ENCODE measurements at regions not wholly inside any gene's neighbourhood (a gene's known extent, or its start where the extent isn't known, plus 50 kb on each side); places are given as distances from the start of the nearest gene placed in this dataset.

- Histone ChIP-seq H4K91ac (ENCODE audit: low read depth, low read length, poor library complexity) (no peak overlapping the region), H3K4me3 (ENCODE audit: low read length in 2 of 2) (no peak overlapping the region), H3K14ac (ENCODE audit: low read length) (peak overlapping the region; percentile 71), H3K79me1 (ENCODE audit: low read depth, low read length) (no peaks in the 10 kb centered on the region), H3K4me2 (ENCODE audit: insufficient read depth, low read length, poor library complexity, severe bottlenecking) (no peak overlapping the region), H3K9me3 (replicated peaks in 1 of 2; ENCODE audit: control insufficient read depth in 2 of 2, insufficient read depth in 1 of 2, low read depth in 1 of 2, low read length in 2 of 2) (peaks cover 0 to 2% of the 10 kb centered on the region in 2 donors), H2AFZ (ENCODE audit: low read length) (peak overlapping the region; percentile 14), H2BK12ac (ENCODE audit: low read length) (peak overlapping the region; percentile 41), H4K8ac (ENCODE audit: low read depth, low read length) (no peak overlapping the region), H3K18ac (ENCODE audit: low read length) (peak overlapping the region; percentile 83), H3K4ac (ENCODE audit: low read length) (peak overlapping the region; percentile 76), H2BK5ac (ENCODE audit: low read length) (peak overlapping the region; percentile 75), H3K23ac (ENCODE audit: low read depth, low read length, poor library complexity) (peak overlapping the region; percentile 43), H3K27ac (replicated peaks; ENCODE audit: low read length) (no peak overlapping the region), H3K4me1 (ENCODE audit: control insufficient read depth in 2 of 2, insufficient read depth in 1 of 2, low read depth in 1 of 2, low read length in 2 of 2) (peaks cover 5 to 16% of the 10 kb centered on the region in 2 donors), H3K36me3 (replicated peaks in 1 of 2; ENCODE audit: control insufficient read depth in 2 of 2, insufficient read depth in 2 of 2, low read length in 2 of 2) (no peaks in the 10 kb centered on the region), H2AK5ac (ENCODE audit: low read depth, low read length) (no peak overlapping the region), H2BK120ac (ENCODE audit: low read depth, low read length) (peak overlapping the region; percentile 87), H2BK15ac (ENCODE audit: low read length) (peak overlapping the region; percentile 49), H3K9ac (ENCODE audit: low read depth, low read length, poor library complexity) (peak overlapping the region; percentile 44), H3K27me3 (ENCODE audit: control insufficient read depth in 3 of 3, insufficient read depth in 3 of 3, low read depth in 1 of 3, low read length in 3 of 3) (no peaks in the 10 kb centered on the region)
- WGBS, 2 donors (ENCODE audit: extremely low coverage in 2 of 2, insufficient read length in 2 of 2, insufficient replicate concordance in 1 of 2): no CpG with 5 or more reads among the region's 8 CpGs
- no peak for DNase-seq (ENCODE audit: low spot score)
Measured at GRCh38 chr5:103434057-103434456, 128.5 kb downstream of the NUDT12 start.

DNA sequence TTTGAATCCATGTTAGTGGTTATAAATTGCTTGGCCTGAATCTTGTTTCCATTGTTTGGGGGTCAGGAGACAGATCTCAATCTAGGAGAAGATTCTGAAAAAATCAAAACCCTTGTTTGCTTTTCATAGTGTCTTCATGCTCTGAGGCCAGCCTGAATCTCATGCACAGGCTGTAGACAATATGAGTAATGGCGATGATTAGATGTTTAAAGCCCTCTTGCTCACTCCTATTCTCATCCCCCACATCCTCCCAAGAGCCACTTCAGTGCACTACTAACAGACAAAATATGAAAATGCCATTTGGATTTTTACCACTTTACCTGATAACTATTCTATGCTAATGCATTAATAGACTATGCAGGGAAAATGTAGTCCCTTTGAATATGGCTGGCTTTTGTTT lies 129.4 kb downstream of the NUDT12 start:
- DNase-seq (ENCODE audit: low spot score): no peak
- H3K18ac ChIP-seq (ENCODE audit: low read length): no peak overlapping the region
- no peak overlapping the region for H4K91ac ChIP-seq (ENCODE audit: low read depth, low read length, poor library complexity)
- H3K27ac ChIP-seq (replicated peaks; ENCODE audit: low read length): no peak overlapping the region
- no peaks in the 10 kb centered on the region for H3K9me3 ChIP-seq (replicated peaks in 1 of 2; ENCODE audit: control insufficient read depth in 2 of 2, insufficient read depth in 1 of 2, low read depth in 1 of 2, low read length in 2 of 2)
- no peak overlapping the region for H2BK15ac ChIP-seq (ENCODE audit: low read length)
- no CpG with 5 or more reads among the region's 1 CpG for WGBS, 2 donors (ENCODE audit: extremely low coverage in 2 of 2, insufficient read length in 2 of 2, insufficient replicate concordance in 1 of 2)
- no peak overlapping the region for H2BK120ac ChIP-seq (ENCODE audit: low read depth, low read length)
- H3K4ac ChIP-seq (ENCODE audit: low read length): no peak overlapping the region
- H2BK5ac ChIP-seq (ENCODE audit: low read length): no peak overlapping the region
- no peaks in the 10 kb centered on the region for H3K79me1 ChIP-seq (ENCODE audit: low read depth, low read length)
- H3K9ac ChIP-seq (ENCODE audit: low read depth, low read length, poor library complexity): no peak overlapping the region
- no peak overlapping the region for H3K4me3 ChIP-seq (ENCODE audit: low read length in 2 of 2)
- H2AFZ ChIP-seq (ENCODE audit: low read length): peak overlapping the region; percentile 6
- no peak overlapping the region for H3K23ac ChIP-seq (ENCODE audit: low read depth, low read length, poor library complexity)
- peaks cover 5 to 16% of the 10 kb centered on the region in 2 donors for H3K4me1 ChIP-seq (ENCODE audit: control insufficient read depth in 2 of 2, insufficient read depth in 1 of 2, low read depth in 1 of 2, low read length in 2 of 2)
- H4K8ac ChIP-seq (ENCODE audit: low read depth, low read length): no peak overlapping the region
- no peak overlapping the region for H3K14ac ChIP-seq (ENCODE audit: low read length)
- no peak overlapping the region for H2BK12ac ChIP-seq (ENCODE audit: low read length)
- H3K27me3 ChIP-seq (ENCODE audit: control insufficient read depth in 3 of 3, insufficient read depth in 3 of 3, low read depth in 1 of 3, low read length in 3 of 3): no peaks in the 10 kb centered on the region
- no peak overlapping the region for H2AK5ac ChIP-seq (ENCODE audit: low read depth, low read length)
- H3K36me3 ChIP-seq (replicated peaks in 1 of 2; ENCODE audit: control insufficient read depth in 2 of 2, insufficient read depth in 2 of 2, low read length in 2 of 2): no peaks in the 10 kb centered on the region
- no peak overlapping the region for H3K4me2 ChIP-seq (ENCODE audit: insufficient read depth, low read length, poor library complexity, severe bottlenecking)

GRCh38 chr5:103428923-103429322 lies 133.7 kb downstream of the NUDT12 start:
- no peaks in the 10 kb centered on the region for H3K79me1 ChIP-seq (ENCODE audit: low read depth, low read length)
- no peak overlapping the region for H3K23ac ChIP-seq (ENCODE audit: low read depth, low read length, poor library complexity)
- H3K36me3 ChIP-seq (replicated peaks in 1 of 2; ENCODE audit: control insufficient read depth in 2 of 2, insufficient read depth in 2 of 2, low read length in 2 of 2): no peaks in the 10 kb centered on the region
- no peak overlapping the region for H3K14ac ChIP-seq (ENCODE audit: low read length)
- no peak overlapping the region for H2BK5ac ChIP-seq (ENCODE audit: low read length)
- no peak overlapping the region for H3K27ac ChIP-seq (replicated peaks; ENCODE audit: low read length)
- H2BK15ac ChIP-seq (ENCODE audit: low read length): no peak overlapping the region
- no CpG with 5 or more reads among the region's 2 CpGs for WGBS, 2 donors (ENCODE audit: extremely low coverage in 2 of 2, insufficient read length in 2 of 2, insufficient replicate concordance in 1 of 2)
- H2AK5ac ChIP-seq (ENCODE audit: low read depth, low read length): no peak overlapping the region
- H3K4ac ChIP-seq (ENCODE audit: low read length): no peak overlapping the region
- no peak overlapping the region for H4K8ac ChIP-seq (ENCODE audit: low read depth, low read length)
- H3K4me1 ChIP-seq (ENCODE audit: control insufficient read depth in 2 of 2, insufficient read depth in 1 of 2, low read depth in 1 of 2, low read length in 2 of 2): peaks cover 0 to 2% of the 10 kb centered on the region in 2 donors
- no peak overlapping the region for H3K18ac ChIP-seq (ENCODE audit: low read length)
- no peaks in the 10 kb centered on the region for H3K9me3 ChIP-seq (replicated peaks in 1 of 2; ENCODE audit: control insufficient read depth in 2 of 2, insufficient read depth in 1 of 2, low read depth in 1 of 2, low read length in 2 of 2)
- no peaks in the 10 kb centered on the region for H3K27me3 ChIP-seq (ENCODE audit: control insufficient read depth in 3 of 3, insufficient read depth in 3 of 3, low read depth in 1 of 3, low read length in 3 of 3)
- H3K4me2 ChIP-seq (ENCODE audit: insufficient read depth, low read length, poor library complexity, severe bottlenecking): no peak overlapping the region
- H3K9ac ChIP-seq (ENCODE audit: low read depth, low read length, poor library complexity): no peak overlapping the region
- DNase-seq (ENCODE audit: low spot score): no peak
- peak overlapping the region; percentile 67 for H2AFZ ChIP-seq (ENCODE audit: low read length)
- no peak overlapping the region for H2BK120ac ChIP-seq (ENCODE audit: low read depth, low read length)
- H4K91ac ChIP-seq (ENCODE audit: low read depth, low read length, poor library complexity): no peak overlapping the region
- no peak overlapping the region for H2BK12ac ChIP-seq (ENCODE audit: low read length)
- H3K4me3 ChIP-seq (ENCODE audit: low read length in 2 of 2): no peak overlapping the region

- H2AFZ ChIP-seq (ENCODE audit: low read length): peak overlapping the region; percentile 67
- H3K79me1 ChIP-seq (ENCODE audit: low read depth, low read length): no peaks in the 10 kb centered on the region
- H2AK5ac ChIP-seq (ENCODE audit: low read depth, low read length): no peak overlapping the region
- H2BK120ac ChIP-seq (ENCODE audit: low read depth, low read length): no peak overlapping the region
- no peak overlapping the region for H3K18ac ChIP-seq (ENCODE audit: low read length)
- no peak overlapping the region for H4K8ac ChIP-seq (ENCODE audit: low read depth, low read length)
- H2BK5ac ChIP-seq (ENCODE audit: low read length): no peak overlapping the region
- DNase-seq (ENCODE audit: low spot score): no peak
- no peak overlapping the region for H2BK12ac ChIP-seq (ENCODE audit: low read length)
- H3K9me3 ChIP-seq (replicated peaks in 1 of 2; ENCODE audit: control insufficient read depth in 2 of 2, insufficient read depth in 1 of 2, low read depth in 1 of 2, low read length in 2 of 2): no peaks in the 10 kb centered on the region
- H3K4me1 ChIP-seq (ENCODE audit: control insufficient read depth in 2 of 2, insufficient read depth in 1 of 2, low read depth in 1 of 2, low read length in 2 of 2): peaks cover 0 to 2% of the 10 kb centered on the region in 2 donors
- H3K36me3 ChIP-seq (replicated peaks in 1 of 2; ENCODE audit: control insufficient read depth in 2 of 2, insufficient read depth in 2 of 2, low read length in 2 of 2): no peaks in the 10 kb centered on the region
- no peak overlapping the region for H3K14ac ChIP-seq (ENCODE audit: low read length)
- H2BK15ac ChIP-seq (ENCODE audit: low read length): no peak overlapping the region
- no peak overlapping the region for H3K4me3 ChIP-seq (ENCODE audit: low read length in 2 of 2)
- no peak overlapping the region for H3K27ac ChIP-seq (replicated peaks; ENCODE audit: low read length)
- no peak overlapping the region for H3K4ac ChIP-seq (ENCODE audit: low read length)
- no peak overlapping the region for H3K4me2 ChIP-seq (ENCODE audit: insufficient read depth, low read length, poor library complexity, severe bottlenecking)
- no peak overlapping the region for H3K9ac ChIP-seq (ENCODE audit: low read depth, low read length, poor library complexity)
- no CpG with 5 or more reads among the region's 6 CpGs for WGBS, 2 donors (ENCODE audit: extremely low coverage in 2 of 2, insufficient read length in 2 of 2, insufficient replicate concordance in 1 of 2)
- no peaks in the 10 kb centered on the region for H3K27me3 ChIP-seq (ENCODE audit: control insufficient read depth in 3 of 3, insufficient read depth in 3 of 3, low read depth in 1 of 3, low read length in 3 of 3)
- no peak overlapping the region for H3K23ac ChIP-seq (ENCODE audit: low read depth, low read length, poor library complexity)
- no peak overlapping the region for H4K91ac ChIP-seq (ENCODE audit: low read depth, low read length, poor library complexity)
Measured at GRCh38 chr5:103428411-103428871, 134.1 kb downstream of the NUDT12 start.

Data from neuronal stem cell (in vitro differentiated cells).